ENCODE measurements at regions not wholly inside any gene's neighbourhood (a gene's known extent, or its start where the extent isn't known, plus 50 kb on each side); places are given as distances from the start of the nearest gene placed in this dataset.

- Histone ChIP-seq H3K36me3 (ENCODE audit: control insufficient read depth in 3 of 3, insufficient read depth in 3 of 3, low read length in 3 of 3) (no peaks in the 10 kb centered on the region), H3K9me3 (ENCODE audit: control insufficient read depth in 3 of 3, low read length in 3 of 3) (no peaks in the 10 kb centered on the region), H3K4me1 (ENCODE audit: control insufficient read depth in 3 of 3, insufficient read depth in 3 of 3, low read length in 3 of 3) (peaks cover 2 to 11% (median 9%) of the 10 kb centered on the region in 3 donors), H3K9ac (ENCODE audit: low read depth in 1 of 3, low read length in 3 of 3) (no peak overlapping the region), H3K27me3 (ENCODE audit: control insufficient read depth in 3 of 3, insufficient read depth in 3 of 3, low read length in 3 of 3) (no peaks in the 10 kb centered on the region), H3K4me3 (ENCODE audit: low read length in 3 of 3) (peak overlapping the region in 1 of 3 donors; percentile 29), H3K27ac (ENCODE audit: low read depth, low read length) (peak overlapping the region; percentile 3)
Observed at GRCh38 chr7:33733870-33734650, 171.3 kb upstream of the BMPER start.

- Histone ChIP-seq H3K9ac (ENCODE audit: low read depth in 1 of 3, low read length in 3 of 3) (no peak overlapping the region), H3K27ac (ENCODE audit: low read depth, low read length) (no peak overlapping the region), H3K4me3 (ENCODE audit: low read length in 3 of 3) (no peak overlapping the region), H3K4me1 (ENCODE audit: control insufficient read depth in 3 of 3, insufficient read depth in 3 of 3, low read length in 3 of 3) (peaks cover 2 to 11% (median 9%) of the 10 kb centered on the region in 3 donors), H3K9me3 (ENCODE audit: control insufficient read depth in 3 of 3, low read length in 3 of 3) (no peaks in the 10 kb centered on the region), H3K36me3 (ENCODE audit: control insufficient read depth in 3 of 3, insufficient read depth in 3 of 3, low read length in 3 of 3) (no peaks in the 10 kb centered on the region), H3K27me3 (ENCODE audit: control insufficient read depth in 3 of 3, insufficient read depth in 3 of 3, low read length in 3 of 3) (no peaks in the 10 kb centered on the region)
Observed at GRCh38 chr7:33735403-33735802, 169.9 kb upstream of the BMPER start.

GRCh38 chr7:33736521-33737221, 168.7 kb upstream of the BMPER start:
- Histone ChIP-seq H3K36me3 (ENCODE audit: control insufficient read depth in 3 of 3, insufficient read depth in 3 of 3, low read length in 3 of 3) (no peaks in the 10 kb centered on the region), H3K9ac (ENCODE audit: low read depth in 1 of 3, low read length in 3 of 3) (no peak overlapping the region), H3K9me3 (ENCODE audit: control insufficient read depth in 3 of 3, low read length in 3 of 3) (no peaks in the 10 kb centered on the region), H3K27me3 (ENCODE audit: control insufficient read depth in 3 of 3, insufficient read depth in 3 of 3, low read length in 3 of 3) (no peaks in the 10 kb centered on the region), H3K4me1 (ENCODE audit: control insufficient read depth in 3 of 3, insufficient read depth in 3 of 3, low read length in 3 of 3) (peaks cover 2 to 11% (median 9%) of the 10 kb centered on the region in 3 donors), H3K4me3 (ENCODE audit: low read length in 3 of 3) (no peak overlapping the region), H3K27ac (ENCODE audit: low read depth, low read length) (no peak overlapping the region)

- Histone ChIP-seq H3K4me1 (ENCODE audit: control insufficient read depth in 3 of 3, insufficient read depth in 3 of 3, low read length in 3 of 3) (peaks cover 8 to 21% (median 10%) of the 10 kb centered on the region in 3 donors), H3K9ac (ENCODE audit: low read depth in 1 of 3, low read length in 3 of 3) (no peak overlapping the region), H3K9me3 (ENCODE audit: control insufficient read depth in 3 of 3, low read length in 3 of 3) (no peaks in the 10 kb centered on the region)
Observed at GRCh38 chr7:33738260-33738935, 166.9 kb upstream of the BMPER start.

GRCh38 chr7:33739286-33739685, 166.1 kb upstream of the BMPER start:
- Histone ChIP-seq H3K9me3 (ENCODE audit: control insufficient read depth in 3 of 3, low read length in 3 of 3) (no peaks in the 10 kb centered on the region), H3K4me1 (ENCODE audit: control insufficient read depth in 3 of 3, insufficient read depth in 3 of 3, low read length in 3 of 3) (peaks cover 4 to 24% (median 15%) of the 10 kb centered on the region in 3 donors), H3K27ac (ENCODE audit: low read depth, low read length) (no peak overlapping the region), H3K36me3 (ENCODE audit: control insufficient read depth in 3 of 3, insufficient read depth in 3 of 3, low read length in 3 of 3) (no peaks in the 10 kb centered on the region), H3K9ac (ENCODE audit: low read depth in 1 of 3, low read length in 3 of 3) (no peak overlapping the region), H3K4me3 (ENCODE audit: low read length in 3 of 3) (no peak overlapping the region), H3K27me3 (ENCODE audit: control insufficient read depth in 3 of 3, insufficient read depth in 3 of 3, low read length in 3 of 3) (no peaks in the 10 kb centered on the region)

More at GRCh38 chr7:33738260-33738935, 166.9 kb upstream of the BMPER start:
- Histone ChIP-seq H3K4me3 (ENCODE audit: low read length in 3 of 3) (no peak overlapping the region), H3K27me3 (ENCODE audit: control insufficient read depth in 3 of 3, insufficient read depth in 3 of 3, low read length in 3 of 3) (no peaks in the 10 kb centered on the region), H3K36me3 (ENCODE audit: control insufficient read depth in 3 of 3, insufficient read depth in 3 of 3, low read length in 3 of 3) (no peaks in the 10 kb centered on the region), H3K27ac (ENCODE audit: low read depth, low read length) (no peak overlapping the region)

GRCh38 chr7:33742521-33742920, 162.8 kb upstream of the BMPER start:
- Histone ChIP-seq H3K27me3 (ENCODE audit: control insufficient read depth in 3 of 3, insufficient read depth in 3 of 3, low read length in 3 of 3) (no peaks in the 10 kb centered on the region), H3K4me3 (ENCODE audit: low read length in 3 of 3) (no peak overlapping the region), H3K36me3 (ENCODE audit: control insufficient read depth in 3 of 3, insufficient read depth in 3 of 3, low read length in 3 of 3) (no peaks in the 10 kb centered on the region), H3K27ac (ENCODE audit: low read depth, low read length) (peak overlapping the region; percentile 42), H3K9ac (ENCODE audit: low read depth in 1 of 3, low read length in 3 of 3) (peak overlapping the region in 1 of 3 donors; percentile 10), H3K9me3 (ENCODE audit: control insufficient read depth in 3 of 3, low read length in 3 of 3) (no peaks in the 10 kb centered on the region), H3K4me1 (ENCODE audit: control insufficient read depth in 3 of 3, insufficient read depth in 3 of 3, low read length in 3 of 3) (peaks cover 0 to 17% (median 15%) of the 10 kb centered on the region in 3 donors)

GRCh38 chr7:33742999-33743587, 162.2 kb upstream of the BMPER start:
- Histone ChIP-seq H3K4me1 (ENCODE audit: control insufficient read depth in 3 of 3, insufficient read depth in 3 of 3, low read length in 3 of 3) (peaks cover 0 to 17% (median 15%) of the 10 kb centered on the region in 3 donors), H3K27ac (ENCODE audit: low read depth, low read length) (peak overlapping the region; percentile 42), H3K27me3 (ENCODE audit: control insufficient read depth in 3 of 3, insufficient read depth in 3 of 3, low read length in 3 of 3) (no peaks in the 10 kb centered on the region), H3K4me3 (ENCODE audit: low read length in 3 of 3) (no peak overlapping the region), H3K36me3 (ENCODE audit: control insufficient read depth in 3 of 3, insufficient read depth in 3 of 3, low read length in 3 of 3) (no peaks in the 10 kb centered on the region), H3K9ac (ENCODE audit: low read depth in 1 of 3, low read length in 3 of 3) (no peak overlapping the region), H3K9me3 (ENCODE audit: control insufficient read depth in 3 of 3, low read length in 3 of 3) (no peaks in the 10 kb centered on the region)

GRCh38 chr7:33743594-33743993, 161.7 kb upstream of the BMPER start:
- peak overlapping the region; percentile 42 for H3K27ac ChIP-seq (ENCODE audit: low read depth, low read length)
- H3K9me3 ChIP-seq (ENCODE audit: control insufficient read depth in 3 of 3, low read length in 3 of 3) = no peaks in the 10 kb centered on the region
- peaks cover 0 to 17% (median 15%) of the 10 kb centered on the region in 3 donors for H3K4me1 ChIP-seq (ENCODE audit: control insufficient read depth in 3 of 3, insufficient read depth in 3 of 3, low read length in 3 of 3)
- H3K27me3 ChIP-seq (ENCODE audit: control insufficient read depth in 3 of 3, insufficient read depth in 3 of 3, low read length in 3 of 3) = no peaks in the 10 kb centered on the region
- no peak overlapping the region for H3K4me3 ChIP-seq (ENCODE audit: low read length in 3 of 3)
- peak overlapping the region in 1 of 3 donors; percentile 33 for H3K9ac ChIP-seq (ENCODE audit: low read depth in 1 of 3, low read length in 3 of 3)
- H3K36me3 ChIP-seq (ENCODE audit: control insufficient read depth in 3 of 3, insufficient read depth in 3 of 3, low read length in 3 of 3) = no peaks in the 10 kb centered on the region

GRCh38 chr7:33744293-33745075, 160.9 kb upstream of the BMPER start:
- Histone ChIP-seq H3K36me3 (ENCODE audit: control insufficient read depth in 3 of 3, insufficient read depth in 3 of 3, low read length in 3 of 3) (no peaks in the 10 kb centered on the region), H3K27ac (ENCODE audit: low read depth, low read length) (no peak overlapping the region), H3K9ac (ENCODE audit: low read depth in 1 of 3, low read length in 3 of 3) (no peak overlapping the region), H3K4me3 (ENCODE audit: low read length in 3 of 3) (no peak overlapping the region), H3K9me3 (ENCODE audit: control insufficient read depth in 3 of 3, low read length in 3 of 3) (no peaks in the 10 kb centered on the region), H3K27me3 (ENCODE audit: control insufficient read depth in 3 of 3, insufficient read depth in 3 of 3, low read length in 3 of 3) (no peaks in the 10 kb centered on the region), H3K4me1 (ENCODE audit: control insufficient read depth in 3 of 3, insufficient read depth in 3 of 3, low read length in 3 of 3) (peaks cover 0 to 17% (median 15%) of the 10 kb centered on the region in 3 donors)

Data from skeletal muscle tissue (tissue), 3 donors.